ENCODE measurements at regions not wholly inside any gene's neighbourhood (a gene's known extent, or its start where the extent isn't known, plus 50 kb on each side); places are given as distances from the start of the nearest gene placed in this dataset.

DNA sequence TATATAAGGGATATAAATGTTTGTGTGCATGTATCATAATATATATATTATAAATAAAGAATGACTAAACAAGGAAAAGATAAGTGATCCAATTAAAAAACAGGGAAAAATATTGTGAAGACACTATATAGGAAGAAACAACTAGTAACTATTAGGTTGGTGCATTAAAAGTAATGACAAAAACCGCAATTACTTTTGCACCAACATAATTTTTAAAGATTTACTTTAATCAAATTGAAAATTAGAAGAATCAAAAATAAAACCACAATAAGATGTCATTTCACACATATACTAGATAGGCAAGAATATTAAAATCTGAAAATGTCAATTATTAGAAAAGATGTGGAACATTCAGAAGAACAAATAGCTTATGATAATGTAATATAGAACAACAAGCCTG, 595.9 kb downstream of the KCNJ3 start:
- no peak for TF ChIP-seq MAZ (IDR thresholded peaks at IDR 0.05; ENCODE audit: borderline replicate concordance, low read depth, low read length)
- TF ChIP-seq, protein P1, sequence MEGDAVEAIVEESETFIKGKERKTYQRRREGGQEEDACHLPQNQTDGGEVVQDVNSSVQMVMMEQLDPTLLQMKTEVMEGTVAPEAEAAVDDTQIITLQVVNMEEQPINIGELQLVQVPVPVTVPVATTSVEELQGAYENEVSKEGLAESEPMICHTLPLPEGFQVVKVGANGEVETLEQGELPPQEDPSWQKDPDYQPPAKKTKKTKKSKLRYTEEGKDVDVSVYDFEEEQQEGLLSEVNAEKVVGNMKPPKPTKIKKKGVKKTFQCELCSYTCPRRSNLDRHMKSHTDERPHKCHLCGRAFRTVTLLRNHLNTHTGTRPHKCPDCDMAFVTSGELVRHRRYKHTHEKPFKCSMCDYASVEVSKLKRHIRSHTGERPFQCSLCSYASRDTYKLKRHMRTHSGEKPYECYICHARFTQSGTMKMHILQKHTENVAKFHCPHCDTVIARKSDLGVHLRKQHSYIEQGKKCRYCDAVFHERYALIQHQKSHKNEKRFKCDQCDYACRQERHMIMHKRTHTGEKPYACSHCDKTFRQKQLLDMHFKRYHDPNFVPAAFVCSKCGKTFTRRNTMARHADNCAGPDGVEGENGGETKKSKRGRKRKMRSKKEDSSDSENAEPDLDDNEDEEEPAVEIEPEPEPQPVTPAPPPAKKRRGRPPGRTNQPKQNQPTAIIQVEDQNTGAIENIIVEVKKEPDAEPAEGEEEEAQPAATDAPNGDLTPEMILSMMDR (conservative IDR thresholded peaks at IDR 0.05; ENCODE audit: low read depth, low read length) = no peak
- TF ChIP-seq FOS (IDR thresholded peaks at IDR 0.05; ENCODE audit: low read depth, low read length) = no peak
- TF ChIP-seq RAD21 (IDR thresholded peaks at IDR 0.05; ENCODE audit: low read length) = no peak
- no peak for TF ChIP-seq CHD1 (IDR thresholded peaks at IDR 0.05; ENCODE audit: low read depth, low read length)
- TF ChIP-seq POLR2A (IDR thresholded peaks at IDR 0.05; ENCODE audit: low read depth, low read length) = no peak
- no peak for TF ChIP-seq RCOR1 (IDR thresholded peaks at IDR 0.05; ENCODE audit: insufficient replicate concordance, low read length)
- TF ChIP-seq RFX5 (IDR thresholded peaks at IDR 0.05; ENCODE audit: low read depth, low read length) = no peak
- TF ChIP-seq BHLHE40 (IDR thresholded peaks at IDR 0.05; ENCODE audit: low read depth, low read length) = no peak
- no peak for TF ChIP-seq ELK1 (IDR thresholded peaks at IDR 0.05; ENCODE audit: borderline replicate concordance, low read depth, low read length)
- TF ChIP-seq SMC3 (IDR thresholded peaks at IDR 0.05; ENCODE audit: low read depth, low read length) = no peak
- TF ChIP-seq MAFK (IDR thresholded peaks at IDR 0.05; ENCODE audit: low read depth, low read length) = no peak

Data from IMR-90 (cell line).